ENCODE measurements at regions not wholly inside any gene's neighbourhood (a gene's known extent, or its start where the extent isn't known, plus 50 kb on each side); places are given as distances from the start of the nearest gene placed in this dataset.

DNA sequence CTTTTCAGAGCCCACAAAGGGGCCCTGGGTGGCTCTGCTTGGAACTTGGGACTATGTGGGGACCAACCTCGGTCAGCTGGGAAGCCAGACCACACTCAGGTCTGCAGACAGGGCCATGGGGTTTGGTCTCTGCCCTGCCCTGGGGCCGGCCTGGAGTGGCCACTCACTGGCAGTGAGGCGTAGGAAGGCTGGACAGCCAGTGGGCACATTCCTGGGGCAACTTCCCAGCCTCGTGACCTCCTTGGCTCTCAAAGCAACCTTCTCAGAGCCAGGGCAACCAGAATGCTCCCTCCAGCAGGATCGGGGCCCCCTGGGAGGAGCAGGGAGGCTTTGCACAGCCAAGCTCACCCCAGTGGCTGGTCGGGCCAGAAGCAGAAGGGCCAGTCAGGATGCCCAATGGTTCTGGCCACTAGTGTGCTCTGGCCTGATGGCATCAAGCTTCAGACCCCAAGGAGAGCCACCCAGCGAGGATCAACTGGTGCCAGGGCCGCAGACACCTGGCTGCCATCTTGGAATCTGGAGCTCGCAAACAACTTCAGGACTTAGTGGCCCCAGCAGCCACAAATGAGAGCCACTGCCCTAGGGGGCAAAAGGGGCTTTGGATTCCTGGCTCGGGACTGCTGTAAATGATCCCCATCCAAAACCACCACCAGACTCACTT lies 87.1 kb downstream of the MYEOV start:
- POLR2A ChIA-PET: no interaction called here
- no peak for DNase-seq (ENCODE audit: extremely low spot score)
- CTCF ChIA-PET: no interaction called here
- TF ChIP-seq LEF1 (IDR thresholded peaks at IDR 0.05; ENCODE audit: borderline replicate concordance): no peak
- TF ChIP-seq FOXK2 (IDR thresholded peaks at IDR 0.05): no peak
- TF ChIP-seq L3MBTL2 (conservative IDR thresholded peaks at IDR 0.05): no peak
- no peak for TF ChIP-seq SP1 (IDR thresholded peaks at IDR 0.05)
- TF ChIP-seq ZNF384 (IDR thresholded peaks at IDR 0.05): no peak
- TF ChIP-seq TARDBP (IDR thresholded peaks at IDR 0.05): no peak
- no peak for TF ChIP-seq ARNT (IDR thresholded peaks at IDR 0.05)
- TF ChIP-seq FOXA1 (IDR thresholded peaks at IDR 0.05): no peak
- no peak for TF ChIP-seq SUZ12 (IDR thresholded peaks at IDR 0.05)
- TF ChIP-seq BHLHE40 (IDR thresholded peaks at IDR 0.05; ENCODE audit: borderline replicate concordance): no peak
- TF ChIP-seq ELF4 (IDR thresholded peaks at IDR 0.05): no peak
- TF ChIP-seq PKNOX1 (IDR thresholded peaks at IDR 0.05): no peak
- TF ChIP-seq FOXM1 (IDR thresholded peaks at IDR 0.05; ENCODE audit: borderline replicate concordance): no peak
- TF ChIP-seq HDGF (IDR thresholded peaks at IDR 0.05; ENCODE audit: borderline replicate concordance): no peak
- no peak for TF ChIP-seq NFRKB (IDR thresholded peaks at IDR 0.05)
- no peak for TF ChIP-seq CTBP1 (IDR thresholded peaks at IDR 0.05; ENCODE audit: borderline replicate concordance)

GRCh38 chr11:69381681-69382130 lies 87.8 kb downstream of the MYEOV start:
- no peak for DNase-seq (ENCODE audit: extremely low spot score)
- TF ChIP-seq FOXM1 (IDR thresholded peaks at IDR 0.05; ENCODE audit: borderline replicate concordance): no peak
- TF ChIP-seq CTBP1 (IDR thresholded peaks at IDR 0.05; ENCODE audit: borderline replicate concordance): no peak
- TF ChIP-seq HDGF (IDR thresholded peaks at IDR 0.05; ENCODE audit: borderline replicate concordance): no peak
- TF ChIP-seq SUZ12 (IDR thresholded peaks at IDR 0.05): no peak
- TF ChIP-seq TARDBP (IDR thresholded peaks at IDR 0.05): no peak
- no peak for TF ChIP-seq ELF4 (IDR thresholded peaks at IDR 0.05)
- TF ChIP-seq BHLHE40 (IDR thresholded peaks at IDR 0.05; ENCODE audit: borderline replicate concordance): no peak
- no peak for TF ChIP-seq PKNOX1 (IDR thresholded peaks at IDR 0.05)
- no peak for TF ChIP-seq SP1 (IDR thresholded peaks at IDR 0.05)
- no peak for TF ChIP-seq FOXK2 (IDR thresholded peaks at IDR 0.05)
- TF ChIP-seq NFRKB (IDR thresholded peaks at IDR 0.05): no peak
- no peak for TF ChIP-seq ARNT (IDR thresholded peaks at IDR 0.05)
- no peak for TF ChIP-seq LEF1 (IDR thresholded peaks at IDR 0.05; ENCODE audit: borderline replicate concordance)
- TF ChIP-seq L3MBTL2 (conservative IDR thresholded peaks at IDR 0.05): no peak
- CTCF ChIA-PET: no interaction called here
- POLR2A ChIA-PET: no interaction called here

- TF ChIP-seq LEF1 (IDR thresholded peaks at IDR 0.05; ENCODE audit: borderline replicate concordance) (no peak), BHLHE40 (IDR thresholded peaks at IDR 0.05; ENCODE audit: borderline replicate concordance) (no peak), PKNOX1 (IDR thresholded peaks at IDR 0.05) (no peak), CTBP1 (IDR thresholded peaks at IDR 0.05; ENCODE audit: borderline replicate concordance) (no peak), ZNF384 (IDR thresholded peaks at IDR 0.05) (no peak), SUZ12 (IDR thresholded peaks at IDR 0.05) (no peak)
- ChIA-PET POLR2A (no interaction called here), CTCF (no interaction called here)
- no peak for DNase-seq (ENCODE audit: extremely low spot score)
Measured at GRCh38 chr11:69382131-69383128, 88.5 kb downstream of the MYEOV start.

- ChIA-PET CTCF (no interaction called here), POLR2A (no interaction called here)
- no peak for TF ChIP-seq ZNF384 (IDR thresholded peaks at IDR 0.05)
- no peak for TF ChIP-seq FOXA1 (IDR thresholded peaks at IDR 0.05)
- no peak for TF ChIP-seq SP1 (IDR thresholded peaks at IDR 0.05)
- no peak for TF ChIP-seq SUZ12 (IDR thresholded peaks at IDR 0.05)
- no peak for TF ChIP-seq TARDBP (IDR thresholded peaks at IDR 0.05)
- no peak for TF ChIP-seq ARNT (IDR thresholded peaks at IDR 0.05)
- no peak for TF ChIP-seq LEF1 (IDR thresholded peaks at IDR 0.05; ENCODE audit: borderline replicate concordance)
- TF ChIP-seq L3MBTL2 (conservative IDR thresholded peaks at IDR 0.05): no peak
- no peak for TF ChIP-seq HDGF (IDR thresholded peaks at IDR 0.05; ENCODE audit: borderline replicate concordance)
- TF ChIP-seq PKNOX1 (IDR thresholded peaks at IDR 0.05): no peak
- TF ChIP-seq CTBP1 (IDR thresholded peaks at IDR 0.05; ENCODE audit: borderline replicate concordance): no peak
- DNase-seq (ENCODE audit: extremely low spot score): no peak
Measured at GRCh38 chr11:69383372-69384250, 89.7 kb downstream of the MYEOV start.
